GM12878 (cell line): ENCODE measurements at regions not wholly inside any gene's neighbourhood (a gene's known extent, or its start where the extent isn't known, plus 50 kb on each side); places are given as distances from the start of the nearest gene placed in this dataset.
A peak's percentile ranks its signal among the peaks of the same experiment; 100 is the strongest.

Experiments
- CBX5 ChIP-seq: sonication (generic); IDR thresholded peaks from 2 replicates; pipeline ENCODE4 v1.6.1; 2016; ENCODE audit warnings: low read depth, moderate library complexity, mild to moderate bottlenecking, inconsistent platforms
- CHD2 ChIP-seq: IDR thresholded peaks from 2 replicates; pipeline ENCODE4 v1.6.1; 2011; ENCODE audit warnings: low read depth, low read length, improper control_type of control experiment, borderline replicate concordance
- CREM ChIP-seq: IDR thresholded peaks from 2 replicates; pipeline ENCODE4 v1.6.1; 2014; ENCODE audit warnings: antibody characterized with exemption, low read depth
- ESRRA ChIP-seq: IDR thresholded peaks from 2 replicates; pipeline ENCODE4 v1.6.1; 2012; ENCODE audit warnings: mild to moderate bottlenecking, low read length, improper control_type of control experiment
- IKZF2 ChIP-seq, 2 experiments: fragments of 450-650 bp; IDR thresholded peaks; 2 replicates each; pipeline ENCODE4 v1.6.1; 2017; ENCODE audit warnings: mild to moderate bottlenecking in 2 of 2, moderate library complexity in 2 of 2
- MEF2A ChIP-seq: IDR thresholded peaks from 2 replicates; pipeline ENCODE4 v1.6.1; 2011; ENCODE audit warnings: low read depth, mild to moderate bottlenecking, low read length, moderate library complexity; ENCODE audit not compliant: insufficient read depth
- MTA3 ChIP-seq: IDR thresholded peaks from 2 replicates; pipeline ENCODE4 v1.6.1; 2012; ENCODE audit warnings: low read length, inconsistent platforms, borderline replicate concordance
- NBN ChIP-seq: fragments of 450-650 bp; IDR thresholded peaks from 2 replicates; pipeline ENCODE4 v1.6.1; 2016
- NFYB ChIP-seq: IDR thresholded peaks from 2 replicates; pipeline ENCODE4 v1.6.1; 2011; ENCODE audit warnings: low read depth, mild to moderate bottlenecking, low read length, improper control_type of control experiment, moderate library complexity; ENCODE audit not compliant: insufficient read depth
- NR2C1 ChIP-seq: fragments of 450-650 bp; IDR thresholded peaks from 2 replicates; pipeline ENCODE4 v1.6.1; 2017; ENCODE audit warnings: antibody characterized with exemption, mild to moderate bottlenecking, moderate library complexity
- POU2F2 ChIP-seq: IDR thresholded peaks from 3 replicates; pipeline ENCODE4 v1.6.1; 2011; ENCODE audit warnings: low read depth, mild to moderate bottlenecking, low read length, borderline replicate concordance
- RCOR1 ChIP-seq: conservative IDR thresholded peaks from 2 replicates; pipeline ENCODE4 v1.6.1; 2012; ENCODE audit warnings: low read depth, low read length, improper control_type of control experiment
- RELA ChIP-seq: fragments of 450-650 bp; IDR thresholded peaks from 2 replicates; pipeline ENCODE4 v1.8.0; 2014; ENCODE audit warnings: borderline replicate concordance; ENCODE audit not compliant: partially characterized antibody
- RUNX3 ChIP-seq: IDR thresholded peaks from 2 replicates; pipeline ENCODE4 v1.6.1; 2012; ENCODE audit warnings: low read length, inconsistent platforms
- YBX1 ChIP-seq: fragments of 450-650 bp; IDR thresholded peaks from 2 replicates; pipeline ENCODE4 v1.6.1; 2016; ENCODE audit warnings: antibody characterized with exemption
- ZBED1 ChIP-seq: IDR thresholded peaks from 2 replicates; pipeline ENCODE4 v1.6.1; 2016; ENCODE audit warnings: borderline replicate concordance
- ZNF207 ChIP-seq: fragments of 450-650 bp; IDR thresholded peaks from 2 replicates; pipeline ENCODE4 v1.6.1; 2014; ENCODE audit warnings: antibody characterized with exemption, mild to moderate bottlenecking, borderline replicate concordance
- ZNF384 ChIP-seq: IDR thresholded peaks from 2 replicates; pipeline ENCODE4 v1.6.1; 2012; ENCODE audit warnings: low read depth, mild to moderate bottlenecking, low read length, improper control_type of control experiment, borderline replicate concordance
- TF ChIP-seq, protein P1 (sequence below): fragments of 450-650 bp; formaldehyde crosslinking; IDR thresholded peaks from 2 replicates; pipeline ENCODE4 v1.4.0; 2020; ENCODE audit warnings: mild to moderate bottlenecking, moderate library complexity
- TF ChIP-seq, protein P2 (sequence below): fragments of 450-650 bp; IDR thresholded peaks from 2 replicates; pipeline ENCODE4 v1.6.1; 2017; ENCODE audit warnings: mild to moderate bottlenecking
- TF ChIP-seq, protein P3 (sequence below): fragments of 450-650 bp; conservative IDR thresholded peaks from 2 replicates; pipeline ENCODE4 v1.6.1; 2017; ENCODE audit warnings: mild to moderate bottlenecking, moderate library complexity
- TF ChIP-seq, protein P4 (sequence below): fragments of 450-650 bp; IDR thresholded peaks from 2 replicates; pipeline ENCODE4 v1.6.1; 2017; ENCODE audit warnings: low read depth, mild to moderate bottlenecking, moderate library complexity

GRCh38 chr13:77429320-77430142, 102.6 kb upstream of the MYCBP2 start (continued):
- peak; percentile 89 for TF ChIP-seq MEF2A
- peak; percentile 38; the same call in 1 of the 3 replicates for TF ChIP-seq POU2F2
- no peak for TF ChIP-seq YBX1
- TF ChIP-seq RELA = peak; percentile 19
- peak; percentile 52 for TF ChIP-seq CREM
- TF ChIP-seq, protein P1, sequence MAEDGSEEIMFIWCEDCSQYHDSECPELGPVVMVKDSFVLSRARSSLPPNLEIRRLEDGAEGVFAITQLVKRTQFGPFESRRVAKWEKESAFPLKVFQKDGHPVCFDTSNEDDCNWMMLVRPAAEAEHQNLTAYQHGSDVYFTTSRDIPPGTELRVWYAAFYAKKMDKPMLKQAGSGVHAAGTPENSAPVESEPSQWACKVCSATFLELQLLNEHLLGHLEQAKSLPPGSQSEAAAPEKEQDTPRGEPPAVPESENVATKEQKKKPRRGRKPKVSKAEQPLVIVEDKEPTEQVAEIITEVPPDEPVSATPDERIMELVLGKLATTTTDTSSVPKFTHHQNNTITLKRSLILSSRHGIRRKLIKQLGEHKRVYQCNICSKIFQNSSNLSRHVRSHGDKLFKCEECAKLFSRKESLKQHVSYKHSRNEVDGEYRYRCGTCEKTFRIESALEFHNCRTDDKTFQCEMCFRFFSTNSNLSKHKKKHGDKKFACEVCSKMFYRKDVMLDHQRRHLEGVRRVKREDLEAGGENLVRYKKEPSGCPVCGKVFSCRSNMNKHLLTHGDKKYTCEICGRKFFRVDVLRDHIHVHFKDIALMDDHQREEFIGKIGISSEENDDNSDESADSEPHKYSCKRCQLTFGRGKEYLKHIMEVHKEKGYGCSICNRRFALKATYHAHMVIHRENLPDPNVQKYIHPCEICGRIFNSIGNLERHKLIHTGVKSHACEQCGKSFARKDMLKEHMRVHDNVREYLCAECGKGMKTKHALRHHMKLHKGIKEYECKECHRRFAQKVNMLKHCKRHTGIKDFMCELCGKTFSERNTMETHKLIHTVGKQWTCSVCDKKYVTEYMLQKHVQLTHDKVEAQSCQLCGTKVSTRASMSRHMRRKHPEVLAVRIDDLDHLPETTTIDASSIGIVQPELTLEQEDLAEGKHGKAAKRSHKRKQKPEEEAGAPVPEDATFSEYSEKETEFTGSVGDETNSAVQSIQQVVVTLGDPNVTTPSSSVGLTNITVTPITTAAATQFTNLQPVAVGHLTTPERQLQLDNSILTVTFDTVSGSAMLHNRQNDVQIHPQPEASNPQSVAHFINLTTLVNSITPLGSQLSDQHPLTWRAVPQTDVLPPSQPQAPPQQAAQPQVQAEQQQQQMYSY (CRISPR knock-in tag) = no peak
- TF ChIP-seq CHD2 = no peak; the same call in 1 of the 2 replicates
- TF ChIP-seq MTA3 = peak; percentile 76
- peak; percentile 81 for TF ChIP-seq ZBED1
- TF ChIP-seq RUNX3 = peak; percentile 88
- TF ChIP-seq, protein P2, sequence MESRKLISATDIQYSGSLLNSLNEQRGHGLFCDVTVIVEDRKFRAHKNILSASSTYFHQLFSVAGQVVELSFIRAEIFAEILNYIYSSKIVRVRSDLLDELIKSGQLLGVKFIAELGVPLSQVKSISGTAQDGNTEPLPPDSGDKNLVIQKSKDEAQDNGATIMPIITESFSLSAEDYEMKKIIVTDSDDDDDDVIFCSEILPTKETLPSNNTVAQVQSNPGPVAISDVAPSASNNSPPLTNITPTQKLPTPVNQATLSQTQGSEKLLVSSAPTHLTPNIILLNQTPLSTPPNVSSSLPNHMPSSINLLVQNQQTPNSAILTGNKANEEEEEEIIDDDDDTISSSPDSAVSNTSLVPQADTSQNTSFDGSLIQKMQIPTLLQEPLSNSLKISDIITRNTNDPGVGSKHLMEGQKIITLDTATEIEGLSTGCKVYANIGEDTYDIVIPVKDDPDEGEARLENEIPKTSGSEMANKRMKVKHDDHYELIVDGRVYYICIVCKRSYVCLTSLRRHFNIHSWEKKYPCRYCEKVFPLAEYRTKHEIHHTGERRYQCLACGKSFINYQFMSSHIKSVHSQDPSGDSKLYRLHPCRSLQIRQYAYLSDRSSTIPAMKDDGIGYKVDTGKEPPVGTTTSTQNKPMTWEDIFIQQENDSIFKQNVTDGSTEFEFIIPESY = no peak
- TF ChIP-seq, protein P3, sequence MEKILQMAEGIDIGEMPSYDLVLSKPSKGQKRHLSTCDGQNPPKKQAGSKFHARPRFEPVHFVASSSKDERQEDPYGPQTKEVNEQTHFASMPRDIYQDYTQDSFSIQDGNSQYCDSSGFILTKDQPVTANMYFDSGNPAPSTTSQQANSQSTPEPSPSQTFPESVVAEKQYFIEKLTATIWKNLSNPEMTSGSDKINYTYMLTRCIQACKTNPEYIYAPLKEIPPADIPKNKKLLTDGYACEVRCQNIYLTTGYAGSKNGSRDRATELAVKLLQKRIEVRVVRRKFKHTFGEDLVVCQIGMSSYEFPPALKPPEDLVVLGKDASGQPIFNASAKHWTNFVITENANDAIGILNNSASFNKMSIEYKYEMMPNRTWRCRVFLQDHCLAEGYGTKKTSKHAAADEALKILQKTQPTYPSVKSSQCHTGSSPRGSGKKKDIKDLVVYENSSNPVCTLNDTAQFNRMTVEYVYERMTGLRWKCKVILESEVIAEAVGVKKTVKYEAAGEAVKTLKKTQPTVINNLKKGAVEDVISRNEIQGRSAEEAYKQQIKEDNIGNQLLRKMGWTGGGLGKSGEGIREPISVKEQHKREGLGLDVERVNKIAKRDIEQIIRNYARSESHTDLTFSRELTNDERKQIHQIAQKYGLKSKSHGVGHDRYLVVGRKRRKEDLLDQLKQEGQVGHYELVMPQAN = no peak; the same call in 1 of the 2 replicates
- no peak for TF ChIP-seq ZNF384
- TF ChIP-seq, protein P4, sequence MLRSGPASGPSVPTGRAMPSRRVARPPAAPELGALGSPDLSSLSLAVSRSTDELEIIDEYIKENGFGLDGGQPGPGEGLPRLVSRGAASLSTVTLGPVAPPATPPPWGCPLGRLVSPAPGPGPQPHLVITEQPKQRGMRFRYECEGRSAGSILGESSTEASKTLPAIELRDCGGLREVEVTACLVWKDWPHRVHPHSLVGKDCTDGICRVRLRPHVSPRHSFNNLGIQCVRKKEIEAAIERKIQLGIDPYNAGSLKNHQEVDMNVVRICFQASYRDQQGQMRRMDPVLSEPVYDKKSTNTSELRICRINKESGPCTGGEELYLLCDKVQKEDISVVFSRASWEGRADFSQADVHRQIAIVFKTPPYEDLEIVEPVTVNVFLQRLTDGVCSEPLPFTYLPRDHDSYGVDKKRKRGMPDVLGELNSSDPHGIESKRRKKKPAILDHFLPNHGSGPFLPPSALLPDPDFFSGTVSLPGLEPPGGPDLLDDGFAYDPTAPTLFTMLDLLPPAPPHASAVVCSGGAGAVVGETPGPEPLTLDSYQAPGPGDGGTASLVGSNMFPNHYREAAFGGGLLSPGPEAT = peak; percentile 89
- TF ChIP-seq ZNF207 = peak; percentile 68; the same call in 1 of the 2 replicates
- TF ChIP-seq CBX5 = peak; percentile 58; the same call in 1 of the 2 replicates
- no peak for TF ChIP-seq NR2C1
- 0 out of 2 replicates have a peak, but pooled peaks have one; percentile 24 for TF ChIP-seq RCOR1
- peak; percentile 87 for TF ChIP-seq NBN
- TF ChIP-seq ESRRA = no peak
- peak; percentile 81 to 86 for TF ChIP-seq IKZF2 (IDR thresholded peaks at IDR 0.05)
- no peak for TF ChIP-seq NFYB
